GM21526 (cell line): ENCODE measurements at regions not wholly inside any gene's neighbourhood (a gene's known extent, or its start where the extent isn't known, plus 50 kb on each side); places are given as distances from the start of the nearest gene placed in this dataset.

ENCODE experiments used
- ATAC-seq: cut with Tn5 transposase; IDR thresholded peaks from one replicate; pipeline ENCODE4 v1.9.1; 2021; ENCODE audit warnings: moderate library complexity; ENCODE audit not compliant: unreplicated experiment, low FRiP score

- no peak for ATAC-seq
These were observed 359.6 kb downstream of the RNF144B start for GRCh38 chr6:18746727-18747126.

- no peak for ATAC-seq
These were observed 361.2 kb downstream of the RNF144B start for GRCh38 chr6:18748314-18748713.

- no peak for ATAC-seq
These were observed 365.3 kb downstream of the RNF144B start for GRCh38 chr6:18752278-18753068.

DNA sequence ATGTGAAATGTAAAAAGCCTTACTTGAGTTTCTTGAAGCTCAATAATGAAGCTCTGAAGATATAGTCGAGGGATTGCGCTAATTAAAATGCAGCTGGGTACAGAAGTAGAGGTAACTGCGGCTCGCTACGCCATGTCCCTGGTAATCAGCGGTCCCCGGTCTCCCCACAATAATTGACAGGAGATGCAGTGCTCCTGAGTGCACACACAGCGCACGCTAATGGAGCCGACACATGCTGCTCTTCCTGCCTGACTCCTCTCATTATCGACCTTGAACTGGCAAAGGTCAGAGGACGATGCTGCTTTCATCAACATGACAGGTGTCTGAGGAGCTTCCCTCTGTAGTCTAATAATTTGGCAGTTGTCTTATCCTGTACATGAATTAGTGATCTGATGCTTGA, 365.9 kb downstream of the RNF144B start:
- no peak for ATAC-seq

- ATAC-seq, result no peak
These were observed 375.9 kb downstream of the RNF144B start for GRCh38 chr6:18763086-18763485.

DNA sequence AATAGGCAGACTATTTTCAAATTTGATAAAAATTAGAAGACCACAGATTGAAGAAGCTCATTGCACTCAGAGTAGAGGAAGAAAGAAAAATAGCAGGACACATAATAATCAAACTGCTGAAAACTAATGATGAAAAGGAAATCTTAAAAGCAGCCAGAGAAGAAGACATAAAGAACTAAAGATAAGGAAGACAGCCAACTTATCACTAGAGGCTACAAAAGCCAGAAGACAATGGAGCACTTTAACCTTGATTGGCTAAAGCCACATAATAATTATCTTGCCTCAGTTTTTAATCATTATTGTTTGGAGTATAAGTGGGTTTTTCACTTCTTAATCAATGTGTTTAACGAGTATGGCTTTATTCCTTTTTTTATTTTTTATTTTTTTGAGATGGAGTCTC, 397.6 kb downstream of the RNF144B start:
- no peak for ATAC-seq

GRCh38 chr6:18785810-18786490, 398.8 kb downstream of the RNF144B start:
- no peak for ATAC-seq

GRCh38 chr6:18792866-18793265, 405.7 kb downstream of the RNF144B start:
- ATAC-seq, result no peak

DNA sequence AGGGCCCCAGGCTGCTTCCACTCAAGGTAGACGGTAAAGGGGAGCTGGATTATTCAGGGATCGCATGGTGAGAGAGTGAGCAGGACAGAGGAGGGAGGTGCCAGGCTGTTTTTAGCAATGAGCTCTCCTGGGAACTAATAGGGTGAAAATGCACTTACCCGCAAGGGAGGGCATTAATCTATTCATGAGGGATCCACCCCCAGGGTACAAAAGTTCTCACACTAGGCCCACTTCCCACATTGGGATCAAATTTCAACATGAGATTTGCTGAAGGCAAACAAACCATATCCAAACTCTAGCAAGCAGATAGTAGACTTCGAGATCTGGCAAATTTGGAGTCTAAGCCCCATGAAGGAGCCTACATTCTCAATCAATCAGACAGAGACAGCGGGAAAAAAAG, 408.6 kb downstream of the RNF144B start:
- no peak for ATAC-seq

GRCh38 chr6:18820725-18821124, 433.6 kb downstream of the RNF144B start:
- ATAC-seq, result no peak

- ATAC-seq, result no peak
These were observed 436.7 kb downstream of the RNF144B start for GRCh38 chr6:18823782-18824386.

GRCh38 chr6:18829272-18829870, 442.2 kb downstream of the RNF144B start:
- no peak for ATAC-seq

DNA sequence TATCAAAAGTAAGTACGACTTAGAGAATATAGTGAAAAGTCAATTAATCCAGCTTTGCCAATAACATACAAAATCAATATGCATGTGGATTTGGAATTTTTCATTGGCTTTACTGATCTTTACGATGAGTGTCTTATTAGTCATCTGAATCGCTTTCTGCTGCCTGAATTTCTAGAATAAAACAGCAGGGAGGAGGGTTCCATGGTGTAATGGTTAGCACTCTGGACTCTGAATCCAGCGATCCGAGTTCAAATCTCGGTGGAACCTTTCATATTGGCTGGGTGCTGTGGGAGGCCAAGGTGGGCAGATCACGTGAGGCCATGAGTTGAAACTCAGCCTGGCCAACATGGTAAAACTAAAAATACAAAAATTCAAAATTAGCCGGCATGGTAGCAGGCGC, 448.8 kb downstream of the RNF144B start:
- no peak for ATAC-seq

- ATAC-seq, result no peak
These were observed 449.9 kb downstream of the RNF144B start for GRCh38 chr6:18837013-18837412.

- ATAC-seq, result no peak
These were observed 455.4 kb downstream of the RNF144B start for GRCh38 chr6:18842534-18842933.

DNA sequence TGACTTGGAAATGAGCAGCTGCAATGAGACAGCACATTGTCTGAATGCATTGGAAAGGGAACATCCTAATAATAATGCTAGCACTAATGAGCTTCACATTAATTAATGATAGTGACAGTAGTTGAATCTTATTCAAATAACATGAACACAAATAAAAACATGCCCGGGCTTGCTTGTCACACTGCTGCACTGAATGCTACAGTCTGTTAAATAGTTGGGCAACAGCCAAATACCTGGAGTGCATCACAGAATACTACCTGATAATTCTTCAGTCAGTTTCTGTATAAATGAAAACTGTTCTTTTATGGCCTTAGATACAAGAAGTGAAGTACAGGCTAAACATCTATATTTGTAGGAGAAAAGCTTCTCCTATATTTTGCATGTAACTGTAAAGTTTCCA, 458.7 kb downstream of the RNF144B start:
- no peak for ATAC-seq

- no peak for ATAC-seq
These were observed 459.2 kb downstream of the RNF144B start for GRCh38 chr6:18846327-18846726.

DNA sequence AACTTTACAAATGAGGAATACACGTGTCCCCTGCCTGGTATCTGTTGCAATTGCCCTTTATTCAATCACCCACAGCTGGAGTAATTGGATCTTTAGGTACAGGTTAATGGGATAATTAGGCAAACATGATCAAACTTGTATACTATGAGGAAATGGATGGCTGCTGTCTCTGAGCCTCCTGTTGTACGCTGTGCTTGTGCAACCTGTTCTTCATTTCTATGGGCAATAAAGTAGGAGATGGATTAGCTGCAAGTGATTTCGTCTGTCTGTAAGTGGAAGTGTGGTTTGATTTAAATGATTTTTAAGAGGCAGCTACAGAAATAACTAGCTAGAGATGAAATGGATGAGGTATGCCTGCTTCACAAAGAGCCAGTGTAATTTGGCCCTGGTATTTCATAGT, 474.1 kb downstream of the RNF144B start:
- ATAC-seq, result no peak

DNA sequence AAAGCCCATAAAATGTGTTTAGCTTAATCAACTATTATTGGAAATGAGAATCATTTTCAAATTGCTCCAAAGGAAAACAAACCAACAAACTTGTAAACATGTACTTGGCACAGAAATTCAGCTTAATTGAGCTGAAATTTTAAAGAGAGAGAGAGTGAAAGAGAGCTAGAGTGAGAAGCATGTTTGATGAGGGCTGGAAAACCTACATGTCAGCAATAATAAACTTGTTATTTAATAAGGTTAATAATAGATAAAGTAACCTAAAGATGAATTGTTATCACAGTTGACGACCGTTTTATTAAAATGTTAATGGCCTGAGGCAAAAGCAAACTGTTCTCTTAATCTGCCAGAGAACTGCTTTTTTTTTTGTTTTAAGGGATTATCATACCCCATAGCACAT, 496.1 kb downstream of the RNF144B start:
- ATAC-seq, result no peak

- no peak for ATAC-seq
These were observed 496.7 kb downstream of the RNF144B start for GRCh38 chr6:18883851-18884250.

DNA sequence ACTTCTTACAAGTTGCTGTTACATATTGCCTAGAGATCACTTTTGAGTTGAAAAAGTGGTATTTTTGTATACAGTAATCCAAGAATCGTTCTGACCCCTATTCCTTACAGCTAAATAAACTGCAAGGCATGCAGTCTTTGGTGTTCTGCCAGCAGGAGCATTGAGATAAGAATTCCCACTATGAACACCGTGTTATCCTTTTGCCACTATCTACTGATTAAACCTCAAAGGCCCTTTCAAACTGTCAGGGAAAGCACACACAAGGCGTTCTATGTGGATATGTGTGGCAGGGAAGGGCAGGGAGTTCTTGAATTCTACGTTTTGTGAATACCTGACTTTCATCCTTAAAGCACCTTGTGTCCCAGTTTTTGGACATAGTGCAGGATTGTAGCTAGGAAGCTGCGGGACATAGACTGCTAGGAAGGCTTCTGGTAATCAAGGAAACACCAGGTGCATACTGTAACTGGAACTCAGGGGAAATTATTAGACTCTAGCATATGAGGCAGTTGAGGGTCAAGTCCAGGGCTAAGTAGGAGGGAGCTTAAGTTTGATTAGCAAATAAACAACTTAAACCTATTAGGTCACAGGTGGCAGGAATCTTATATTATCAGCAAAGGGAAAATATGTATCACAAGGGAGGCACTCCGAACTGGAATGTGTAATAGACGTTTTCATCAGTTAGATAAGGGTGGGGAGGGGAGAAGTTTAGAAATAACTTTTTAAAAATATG, 506.6 kb downstream of the RNF144B start:
- no peak for ATAC-seq
